Parathyroid adenoma (tissue), 2 donors: ENCODE measurements at regions not wholly inside any gene's neighbourhood (a gene's known extent, or its start where the extent isn't known, plus 50 kb on each side); places are given as distances from the start of the nearest gene placed in this dataset.

Source experiments
- H2AFZ ChIP-seq: fragments of 300-600 bp; sonication (generic); one replicate; pipeline ENCODE4 v1.7.0; 2017; ENCODE audit warnings: antibody characterized with exemption, mild to moderate bottlenecking
- H3K27ac ChIP-seq: fragments of 300-600 bp; sonication (generic); one replicate; pipeline ENCODE4 v1.7.0; 2017
- H3K27me3 ChIP-seq: fragments of 300-600 bp; sonication (generic); one replicate; pipeline ENCODE4 v1.7.0; 2017; ENCODE audit warnings: low read length; ENCODE audit not compliant: control insufficient read depth, insufficient read depth
- H3K36me3 ChIP-seq: fragments of 300-600 bp; sonication (generic); one replicate; pipeline ENCODE4 v1.7.0; 2017; ENCODE audit warnings: low read length; ENCODE audit not compliant: control insufficient read depth, insufficient read depth
- H3K4me1 ChIP-seq: fragments of 300-600 bp; sonication (generic); one replicate; pipeline ENCODE4 v1.7.0; 2017; ENCODE audit warnings: control low read depth
- H3K4me2 ChIP-seq: fragments of 300-600 bp; sonication (generic); one replicate; pipeline ENCODE4 v1.7.0; 2017; ENCODE audit warnings: low read length
- H3K4me3 ChIP-seq: fragments of 300-600 bp; sonication (generic); one replicate; pipeline ENCODE4 v1.7.0; 2017; ENCODE audit warnings: low read depth, low read length
- H3K79me2 ChIP-seq: fragments of 300-600 bp; sonication (generic); one replicate; pipeline ENCODE4 v1.7.0; 2017; ENCODE audit warnings: control low read depth
- H3K9ac ChIP-seq: fragments of 300-600 bp; sonication (generic); one replicate; pipeline ENCODE4 v1.7.0; 2017; ENCODE audit warnings: mild to moderate bottlenecking
- H3K9me3 ChIP-seq: fragments of 300-600 bp; sonication (generic); one replicate; pipeline ENCODE4 v1.7.0; 2017; ENCODE audit warnings: low read length; ENCODE audit not compliant: control insufficient read depth
- TF ChIP-seq, protein P1 (sequence below): fragments of 300-600 bp; sonication (generic); IDR thresholded peaks from one replicate; pipeline ENCODE4 v1.7.0; 2017; ENCODE audit warnings: antibody characterized with exemption, mild to moderate bottlenecking
- donor health status: primary hyperparathyroidism.

DNA sequence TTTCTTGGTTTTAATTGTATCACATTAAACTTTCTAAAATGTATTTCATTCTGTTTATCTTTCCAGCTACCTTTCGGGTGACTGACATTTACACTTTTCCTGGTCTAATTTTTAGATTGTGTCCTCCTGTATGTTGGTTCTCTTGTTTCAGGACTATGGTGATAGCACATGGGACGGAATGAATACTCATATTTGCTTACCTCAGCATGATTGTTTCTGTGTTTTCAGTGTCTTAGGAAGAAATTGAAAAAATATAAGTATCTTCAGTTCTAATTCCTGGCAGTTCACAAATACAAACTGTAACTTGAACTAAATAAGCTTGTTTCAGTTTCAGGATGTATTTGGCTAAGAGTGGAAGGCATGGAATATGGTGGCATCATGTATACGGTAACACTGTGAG is 80.1 kb upstream of the ROBO1 start:
- H3K27me3 ChIP-seq = no peaks in the 10 kb centered on the region
- no peaks in the 10 kb centered on the region for H3K4me1 ChIP-seq
- H3K4me2 ChIP-seq = no peak overlapping the region
- TF ChIP-seq, protein P1, sequence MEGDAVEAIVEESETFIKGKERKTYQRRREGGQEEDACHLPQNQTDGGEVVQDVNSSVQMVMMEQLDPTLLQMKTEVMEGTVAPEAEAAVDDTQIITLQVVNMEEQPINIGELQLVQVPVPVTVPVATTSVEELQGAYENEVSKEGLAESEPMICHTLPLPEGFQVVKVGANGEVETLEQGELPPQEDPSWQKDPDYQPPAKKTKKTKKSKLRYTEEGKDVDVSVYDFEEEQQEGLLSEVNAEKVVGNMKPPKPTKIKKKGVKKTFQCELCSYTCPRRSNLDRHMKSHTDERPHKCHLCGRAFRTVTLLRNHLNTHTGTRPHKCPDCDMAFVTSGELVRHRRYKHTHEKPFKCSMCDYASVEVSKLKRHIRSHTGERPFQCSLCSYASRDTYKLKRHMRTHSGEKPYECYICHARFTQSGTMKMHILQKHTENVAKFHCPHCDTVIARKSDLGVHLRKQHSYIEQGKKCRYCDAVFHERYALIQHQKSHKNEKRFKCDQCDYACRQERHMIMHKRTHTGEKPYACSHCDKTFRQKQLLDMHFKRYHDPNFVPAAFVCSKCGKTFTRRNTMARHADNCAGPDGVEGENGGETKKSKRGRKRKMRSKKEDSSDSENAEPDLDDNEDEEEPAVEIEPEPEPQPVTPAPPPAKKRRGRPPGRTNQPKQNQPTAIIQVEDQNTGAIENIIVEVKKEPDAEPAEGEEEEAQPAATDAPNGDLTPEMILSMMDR = no peak
- no peak overlapping the region for H3K27ac ChIP-seq
- no peaks in the 10 kb centered on the region for H3K79me2 ChIP-seq
- H3K36me3 ChIP-seq = no peaks in the 10 kb centered on the region
- no peak overlapping the region for H3K9ac ChIP-seq
- H3K4me3 ChIP-seq = no peak overlapping the region
- H3K9me3 ChIP-seq = no peaks in the 10 kb centered on the region
- no peak overlapping the region for H2AFZ ChIP-seq

DNA sequence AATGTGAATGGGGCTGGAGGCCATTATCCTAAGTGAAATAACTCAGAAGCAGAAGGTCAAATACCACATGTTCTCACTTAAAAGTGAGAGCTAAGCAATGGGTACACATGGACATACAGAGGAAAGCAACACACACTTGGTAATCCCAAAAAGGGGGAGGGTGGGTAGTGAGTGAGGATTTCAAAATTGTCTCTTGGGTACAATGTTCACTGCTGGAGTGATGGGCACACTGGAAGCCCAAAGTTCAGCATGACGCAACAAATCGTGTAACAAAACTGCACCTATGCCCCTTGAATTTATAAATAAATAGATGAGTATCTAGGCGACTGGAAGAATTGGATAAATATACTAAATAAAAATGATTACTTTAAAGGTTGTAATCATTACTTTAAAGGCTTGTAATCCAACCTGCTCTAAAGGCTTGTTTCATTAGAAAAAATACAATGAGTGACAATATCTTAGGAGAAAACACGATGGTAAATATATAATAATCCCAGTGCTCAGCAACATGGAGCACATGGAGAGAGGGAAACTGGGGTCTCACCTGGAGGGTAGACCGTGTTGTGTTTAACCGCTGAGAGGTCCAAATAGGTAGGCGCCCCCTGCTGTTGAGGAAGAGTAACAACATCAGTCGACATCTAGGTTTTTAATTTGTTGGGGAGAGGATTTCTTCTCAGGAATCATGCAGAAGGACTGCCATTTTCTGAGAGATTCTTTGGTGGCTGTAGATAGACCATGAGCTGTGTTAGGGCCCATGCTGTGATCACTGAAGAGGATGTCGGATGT is 78.5 kb upstream of the ROBO1 start:
- no peaks in the 10 kb centered on the region for H3K27me3 ChIP-seq
- H3K4me3 ChIP-seq = no peak overlapping the region
- no peaks in the 10 kb centered on the region for H3K9me3 ChIP-seq
- no peak overlapping the region for H3K4me2 ChIP-seq
- no peak overlapping the region for H2AFZ ChIP-seq
- no peak overlapping the region for H3K9ac ChIP-seq
- H3K4me1 ChIP-seq = no peaks in the 10 kb centered on the region
- TF ChIP-seq, protein P1 = no peak
- H3K27ac ChIP-seq = no peak overlapping the region
- no peaks in the 10 kb centered on the region for H3K79me2 ChIP-seq
- no peaks in the 10 kb centered on the region for H3K36me3 ChIP-seq

DNA sequence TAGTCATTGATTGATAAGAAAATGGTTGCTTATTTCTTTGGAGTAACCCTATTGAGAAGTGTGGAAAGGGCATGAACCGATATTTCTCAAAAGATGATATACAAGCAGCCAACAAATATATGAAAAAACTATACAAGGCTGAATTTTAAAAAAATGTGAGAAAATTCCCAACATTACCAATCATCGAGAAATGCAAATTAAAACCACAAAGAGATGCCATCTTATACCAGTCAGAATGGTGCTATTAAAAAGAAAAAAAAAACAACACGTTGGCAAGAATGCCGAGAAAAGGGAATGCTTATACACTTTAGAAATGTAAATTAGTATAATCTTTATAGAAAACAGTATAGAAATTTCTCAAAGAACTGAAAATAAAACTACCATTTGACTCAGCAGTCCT is 77.7 kb upstream of the ROBO1 start:
- Histone ChIP-seq H3K27ac (no peak overlapping the region), H2AFZ (no peak overlapping the region), H3K27me3 (no peaks in the 10 kb centered on the region), H3K79me2 (no peaks in the 10 kb centered on the region), H3K4me3 (no peak overlapping the region), H3K9me3 (no peaks in the 10 kb centered on the region), H3K4me2 (no peak overlapping the region), H3K4me1 (no peaks in the 10 kb centered on the region), H3K9ac (no peak overlapping the region), H3K36me3 (no peaks in the 10 kb centered on the region)
- TF ChIP-seq, protein P1 = no peak

DNA sequence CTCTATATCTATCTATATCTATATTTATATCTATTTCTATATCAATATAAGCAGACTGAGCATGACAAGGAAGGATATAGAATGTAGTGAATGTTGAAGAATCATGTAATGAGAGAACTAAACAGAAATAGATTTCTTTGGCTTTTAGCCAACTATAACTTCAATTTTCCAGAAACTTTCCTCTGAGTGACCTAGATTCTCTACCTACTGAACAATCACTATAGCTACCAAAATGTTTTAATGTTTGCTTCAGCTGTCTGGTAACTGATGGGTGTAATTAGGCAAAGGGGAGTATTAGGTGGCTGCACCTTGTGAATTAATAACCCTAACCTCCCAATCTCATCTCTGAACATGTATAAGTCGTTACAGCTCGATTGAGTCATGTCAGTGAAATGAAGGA is 76.4 kb upstream of the ROBO1 start:
- H3K27ac ChIP-seq = no peak overlapping the region
- no peak overlapping the region for H2AFZ ChIP-seq

More for the DNA sequence above, 76.4 kb upstream of the ROBO1 start:
- no peaks in the 10 kb centered on the region for H3K79me2 ChIP-seq
- no peak overlapping the region for H3K9ac ChIP-seq
- H3K4me2 ChIP-seq = no peak overlapping the region
- TF ChIP-seq, protein P1 = no peak
- H3K36me3 ChIP-seq = no peaks in the 10 kb centered on the region
- H3K4me1 ChIP-seq = no peaks in the 10 kb centered on the region
- H3K27me3 ChIP-seq = no peaks in the 10 kb centered on the region
- H3K4me3 ChIP-seq = no peak overlapping the region
- H3K9me3 ChIP-seq = no peaks in the 10 kb centered on the region
